Natural killer cell (primary cell): ENCODE measurements at regions not wholly inside any gene's neighbourhood (a gene's known extent, or its start where the extent isn't known, plus 50 kb on each side); places are given as distances from the start of the nearest gene placed in this dataset.

Source experiments
- ATAC-seq, 3 donors: fragments of 150-1000 bp in 2 of 3; fragments of 200-7000 bp in 1 of 3; cut with Tn5 transposase; 1 replicate in 1 of 3; 2 replicates in 2 of 3; pipeline ENCODE4 v1.10.0; 2021; ENCODE audit warnings: mild to moderate bottlenecking in 2 of 3, moderate library complexity in 2 of 3
- DNase-seq, 2 donors: peaks; one replicate each; pipeline versions ENCODE4 v3.0.0 to v3.0.0-alpha.2; 2013 to 2021; ENCODE audit warnings: mixed read lengths in 1 of 2
- H3K27ac ChIP-seq: one replicate; pipeline ENCODE4 v1.5.1; 2013; ENCODE audit warnings: mild to moderate bottlenecking, low read length
- H3K27me3 ChIP-seq: one replicate; pipeline ENCODE4 v1.6.1; 2013; ENCODE audit warnings: low read length; ENCODE audit not compliant: control insufficient read depth, insufficient read depth
- H3K36me3 ChIP-seq: one replicate; pipeline ENCODE4 v1.6.1; 2013; ENCODE audit warnings: low read length; ENCODE audit not compliant: control insufficient read depth, insufficient read depth
- H3K4me1 ChIP-seq: one replicate; pipeline ENCODE4 v1.6.1; 2013; ENCODE audit warnings: low read length; ENCODE audit not compliant: control insufficient read depth, insufficient read depth
- H3K4me3 ChIP-seq: one replicate; pipeline ENCODE4 v1.5.1; 2013; ENCODE audit warnings: low read length
- H3K9me3 ChIP-seq: one replicate; pipeline ENCODE4 v1.6.1; 2013; ENCODE audit warnings: low read length; ENCODE audit not compliant: control insufficient read depth, insufficient read depth
- H3K27ac Mint-ChIP-seq, 2 donors: one replicate each; pipeline ENCODE4 v1.8.0; 2022; ENCODE audit warnings: mild to moderate bottlenecking in 2 of 2, mixed read lengths in 2 of 2, moderate library complexity in 1 of 2
- H3K27me3 Mint-ChIP-seq, 2 donors: one replicate each; pipeline ENCODE4 v1.8.0; 2022; ENCODE audit warnings: low read depth in 2 of 2, mixed read lengths in 2 of 2
- H3K36me3 Mint-ChIP-seq: one replicate; pipeline ENCODE4 v1.8.0; 2022; ENCODE audit warnings: mixed read lengths
- H3K4me1 Mint-ChIP-seq, 2 donors: one replicate each; pipeline ENCODE4 v1.8.0; 2022; ENCODE audit warnings: mixed read lengths in 2 of 2
- H3K4me3 Mint-ChIP-seq: one replicate; pipeline ENCODE4 v1.8.0; 2022; ENCODE audit warnings: mild to moderate bottlenecking, moderate library complexity, mixed read lengths
- H3K9me3 Mint-ChIP-seq, 2 donors: one replicate each; pipeline ENCODE4 v1.8.0; 2022; ENCODE audit warnings: mixed read lengths in 2 of 2
- WGBS: methylation state at CpG from one replicate; pipeline ENCODE4 v1.1.7; 2013; ENCODE audit warnings: missing lambda C conversion rate; ENCODE audit not compliant: insufficient coverage; 5-methylcytosine and 5-hydroxymethylcytosine counted together
- intact Hi-C: fragments of 100-400 bp; cut with micrococcal nuclease; formaldehyde crosslinking; loops from one replicate; pipeline ENCODE4 v1.14.2; 2022
- TF ChIP-seq, protein P1 (sequence below): fragments of 200-600 bp; IDR thresholded peaks from one replicate; pipeline ENCODE4 v1.8.0; 2022; ENCODE audit warnings: antibody characterized with exemption

DNA sequence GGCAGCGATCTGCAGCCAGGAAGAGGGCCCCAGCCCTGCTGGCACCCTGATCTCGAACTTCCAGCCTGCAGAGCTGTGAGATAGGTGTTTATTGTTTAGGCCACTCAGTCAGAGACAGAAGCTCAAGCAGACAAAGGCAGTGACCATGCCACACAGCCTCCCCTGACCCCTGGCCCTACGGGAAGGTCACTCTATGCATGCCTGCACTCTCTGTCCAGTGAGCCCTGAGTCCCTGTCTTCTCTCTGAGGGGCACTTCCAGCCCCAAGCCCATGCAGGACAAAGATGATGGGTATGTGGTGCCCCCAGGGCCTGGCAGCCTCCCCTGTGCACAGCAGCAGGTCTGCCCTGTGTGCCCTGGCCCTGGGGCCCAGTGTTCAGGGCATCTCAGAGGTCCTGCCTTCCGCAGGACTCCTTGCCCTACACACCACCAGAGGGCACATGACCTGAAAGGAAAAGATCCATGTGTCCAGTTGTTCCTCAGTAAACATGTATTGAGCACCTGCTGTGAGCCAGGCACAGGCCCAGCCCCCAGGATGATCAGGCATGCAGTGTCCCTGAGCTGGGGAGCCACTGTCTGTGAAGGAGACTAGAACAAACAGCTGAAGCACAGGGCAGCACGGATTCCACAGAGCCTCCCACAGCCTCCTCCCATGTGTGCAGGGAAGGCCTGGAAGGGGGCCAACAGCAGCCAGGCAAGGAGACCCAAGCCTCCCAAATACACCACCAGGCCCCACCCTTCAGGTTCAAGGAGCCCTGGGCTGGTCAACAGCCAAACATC lies 109.3 kb downstream of the ATPSCKMT start:
- no peaks in the 10 kb centered on the region for H3K4me1 Mint-ChIP-seq
- WGBS, result 78% methylated on average over 5 of the region's 5 CpGs
- H3K9me3 ChIP-seq, result no peaks in the 10 kb centered on the region
- no peak overlapping the region for H3K4me3 ChIP-seq
- DNase-seq (no peak), ATAC-seq (no peak)
- intact Hi-C loops, result no loop called here
- H3K9me3 Mint-ChIP-seq, result no peaks in the 10 kb centered on the region
- H3K27me3 Mint-ChIP-seq, result peaks cover 0 to 3% of the 10 kb centered on the region in 2 donors
- H3K4me3 Mint-ChIP-seq, result no peak overlapping the region
- no peak overlapping the region for H3K27ac ChIP-seq
- H3K4me1 ChIP-seq, result no peaks in the 10 kb centered on the region
- H3K36me3 ChIP-seq, result no peaks in the 10 kb centered on the region
- no peak overlapping the region for H3K27ac Mint-ChIP-seq
- TF ChIP-seq, protein P1, sequence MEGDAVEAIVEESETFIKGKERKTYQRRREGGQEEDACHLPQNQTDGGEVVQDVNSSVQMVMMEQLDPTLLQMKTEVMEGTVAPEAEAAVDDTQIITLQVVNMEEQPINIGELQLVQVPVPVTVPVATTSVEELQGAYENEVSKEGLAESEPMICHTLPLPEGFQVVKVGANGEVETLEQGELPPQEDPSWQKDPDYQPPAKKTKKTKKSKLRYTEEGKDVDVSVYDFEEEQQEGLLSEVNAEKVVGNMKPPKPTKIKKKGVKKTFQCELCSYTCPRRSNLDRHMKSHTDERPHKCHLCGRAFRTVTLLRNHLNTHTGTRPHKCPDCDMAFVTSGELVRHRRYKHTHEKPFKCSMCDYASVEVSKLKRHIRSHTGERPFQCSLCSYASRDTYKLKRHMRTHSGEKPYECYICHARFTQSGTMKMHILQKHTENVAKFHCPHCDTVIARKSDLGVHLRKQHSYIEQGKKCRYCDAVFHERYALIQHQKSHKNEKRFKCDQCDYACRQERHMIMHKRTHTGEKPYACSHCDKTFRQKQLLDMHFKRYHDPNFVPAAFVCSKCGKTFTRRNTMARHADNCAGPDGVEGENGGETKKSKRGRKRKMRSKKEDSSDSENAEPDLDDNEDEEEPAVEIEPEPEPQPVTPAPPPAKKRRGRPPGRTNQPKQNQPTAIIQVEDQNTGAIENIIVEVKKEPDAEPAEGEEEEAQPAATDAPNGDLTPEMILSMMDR, result no peak
- H3K36me3 Mint-ChIP-seq, result no peaks in the 10 kb centered on the region
- no peaks in the 10 kb centered on the region for H3K27me3 ChIP-seq

DNA sequence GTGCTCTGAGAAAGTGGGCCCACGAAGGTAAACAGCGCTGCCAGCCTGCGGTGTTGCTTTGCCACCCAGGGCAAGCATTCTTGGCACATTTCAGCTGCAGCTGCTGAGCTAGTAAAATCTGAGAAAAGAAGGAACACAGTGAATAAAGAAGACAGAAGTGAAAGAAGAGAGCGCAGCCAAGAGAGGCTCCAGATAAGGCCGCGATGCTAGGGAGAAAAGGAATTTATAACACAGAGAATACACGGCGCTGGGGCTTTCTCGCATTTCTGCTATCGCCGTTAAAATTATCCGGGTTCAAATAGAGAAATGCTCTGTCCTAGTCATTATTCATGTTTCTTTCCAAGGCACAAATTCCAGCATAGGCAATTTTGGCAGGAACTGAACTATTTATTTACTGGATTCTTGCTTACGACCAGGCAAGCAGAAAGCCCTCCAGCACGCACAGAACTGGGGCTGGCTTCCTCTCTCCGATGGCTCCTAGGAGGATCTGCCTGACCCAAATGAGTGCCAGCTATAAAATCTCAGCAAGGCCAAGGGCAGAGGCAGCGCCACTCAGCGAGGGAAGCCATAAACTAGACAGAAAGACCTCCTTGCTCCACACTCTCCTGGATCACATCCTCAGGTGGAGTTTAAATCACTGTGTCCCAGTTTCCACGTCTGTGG lies 111.2 kb downstream of the ATPSCKMT start:
- Mint-ChIP-seq H3K4me1 (no peaks in the 10 kb centered on the region), H3K27me3 (no peaks in the 10 kb centered on the region), H3K27ac (no peak overlapping the region), H3K36me3 (no peaks in the 10 kb centered on the region), H3K4me3 (no peak overlapping the region), H3K9me3 (no peaks in the 10 kb centered on the region)
- TF ChIP-seq, protein P1, result no peak
- no peak overlapping the region for H3K4me3 ChIP-seq
- 95% methylated on average over 18 of the region's 18 CpGs for WGBS
- intact Hi-C loops, result no loop called here
- no peak for DNase-seq
- H3K36me3 ChIP-seq, result no peaks in the 10 kb centered on the region
- H3K27me3 ChIP-seq, result no peaks in the 10 kb centered on the region
- no peak for ATAC-seq
- no peak overlapping the region for H3K27ac ChIP-seq
- H3K9me3 ChIP-seq, result no peaks in the 10 kb centered on the region
- H3K4me1 ChIP-seq, result no peaks in the 10 kb centered on the region

DNA sequence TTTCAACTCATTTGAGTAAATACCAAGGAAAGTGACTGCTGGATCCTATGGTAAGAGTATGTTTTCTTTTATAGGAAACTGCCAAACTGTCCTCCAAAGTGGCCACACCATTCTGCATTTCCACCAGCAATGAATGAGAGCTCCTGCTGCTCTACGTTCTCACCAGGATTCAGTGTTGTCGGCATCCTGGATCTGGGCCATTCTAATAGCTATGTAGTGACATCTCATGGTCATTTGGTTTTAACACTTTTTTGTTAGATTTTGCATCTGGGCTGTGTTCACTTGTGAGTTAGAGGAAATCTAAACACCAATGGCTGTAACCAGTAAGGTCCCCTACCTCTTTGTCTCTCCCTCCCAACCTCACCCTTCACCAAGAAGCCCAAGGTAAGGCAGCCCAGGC lies 115.9 kb downstream of the ATPSCKMT start:
- H3K4me3 ChIP-seq, result no peak overlapping the region
- no peaks in the 10 kb centered on the region for H3K27me3 Mint-ChIP-seq
- no peak overlapping the region for H3K27ac ChIP-seq
- H3K36me3 Mint-ChIP-seq, result no peaks in the 10 kb centered on the region
- 100% methylated on average over 2 of the region's 2 CpGs for WGBS
- H3K27me3 ChIP-seq, result no peaks in the 10 kb centered on the region
- H3K27ac Mint-ChIP-seq, result no peak overlapping the region
- no peaks in the 10 kb centered on the region for H3K4me1 ChIP-seq
- intact Hi-C loops, result no loop called here
- TF ChIP-seq, protein P1, result no peak
- no peaks in the 10 kb centered on the region for H3K9me3 Mint-ChIP-seq
- ATAC-seq, result no peak
- H3K36me3 ChIP-seq, result no peaks in the 10 kb centered on the region
- no peak overlapping the region for H3K4me3 Mint-ChIP-seq
- DNase-seq, result no peak
- no peaks in the 10 kb centered on the region for H3K4me1 Mint-ChIP-seq
- no peaks in the 10 kb centered on the region for H3K9me3 ChIP-seq
